ENCODE measurements at regions not wholly inside any gene's neighbourhood (a gene's known extent, or its start where the extent isn't known, plus 50 kb on each side); places are given as distances from the start of the nearest gene placed in this dataset.

DNA sequence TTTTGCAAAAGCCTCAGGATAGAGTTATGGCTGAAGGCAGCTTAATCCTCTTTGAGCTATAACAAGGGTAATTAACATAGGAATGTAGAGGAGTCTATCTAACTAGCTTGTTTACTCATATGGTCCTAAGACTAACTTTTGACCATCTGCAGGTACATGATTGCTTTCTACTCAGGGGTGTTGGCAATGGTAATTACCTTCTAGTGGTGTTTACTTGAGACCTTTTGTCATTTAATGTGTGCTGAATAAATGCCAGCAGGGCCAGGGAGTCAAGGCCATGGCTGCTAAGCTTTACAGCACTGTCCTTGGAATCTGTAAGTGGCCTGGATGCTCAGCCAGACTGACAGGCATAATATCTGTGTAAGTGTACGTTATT lies 1325.0 kb downstream of the XPNPEP1 start:
- DNase-seq: peak; percentile 51
- no peak overlapping the region for H3K27ac Mint-ChIP-seq
- H4K8ac ChIP-seq (replicated peaks; ENCODE audit: insufficient read length, low read depth, low read length): no peak overlapping the region
- no CpG with 5 or more reads among the region's 1 CpG for WGBS (ENCODE audit: extremely low coverage, insufficient read length, low lambda C conversion rate)
- H3K27me3 ChIP-seq (ENCODE audit: insufficient read depth, low read length): peaks cover 56% of the 10 kb centered on the region
- no peak overlapping the region for H2BK15ac ChIP-seq (ENCODE audit: low read depth, low read length)
- H3K56ac ChIP-seq (ENCODE audit: insufficient read length, low read depth, low read length): no peak overlapping the region
- H3K4me2 ChIP-seq (ENCODE audit: insufficient read depth, insufficient read length, low read length): no peak overlapping the region
- no peak overlapping the region for H3K23ac ChIP-seq (ENCODE audit: insufficient read length, low read depth, low read length)
- H3K18ac ChIP-seq (ENCODE audit: insufficient read length, low read depth, low read length): no peak overlapping the region
- H3K79me2 ChIP-seq (ENCODE audit: insufficient read depth, low read length): no peaks in the 10 kb centered on the region
- no peak overlapping the region for H3K14ac ChIP-seq (ENCODE audit: insufficient read depth, low read length)
- TF ChIP-seq, protein P1, sequence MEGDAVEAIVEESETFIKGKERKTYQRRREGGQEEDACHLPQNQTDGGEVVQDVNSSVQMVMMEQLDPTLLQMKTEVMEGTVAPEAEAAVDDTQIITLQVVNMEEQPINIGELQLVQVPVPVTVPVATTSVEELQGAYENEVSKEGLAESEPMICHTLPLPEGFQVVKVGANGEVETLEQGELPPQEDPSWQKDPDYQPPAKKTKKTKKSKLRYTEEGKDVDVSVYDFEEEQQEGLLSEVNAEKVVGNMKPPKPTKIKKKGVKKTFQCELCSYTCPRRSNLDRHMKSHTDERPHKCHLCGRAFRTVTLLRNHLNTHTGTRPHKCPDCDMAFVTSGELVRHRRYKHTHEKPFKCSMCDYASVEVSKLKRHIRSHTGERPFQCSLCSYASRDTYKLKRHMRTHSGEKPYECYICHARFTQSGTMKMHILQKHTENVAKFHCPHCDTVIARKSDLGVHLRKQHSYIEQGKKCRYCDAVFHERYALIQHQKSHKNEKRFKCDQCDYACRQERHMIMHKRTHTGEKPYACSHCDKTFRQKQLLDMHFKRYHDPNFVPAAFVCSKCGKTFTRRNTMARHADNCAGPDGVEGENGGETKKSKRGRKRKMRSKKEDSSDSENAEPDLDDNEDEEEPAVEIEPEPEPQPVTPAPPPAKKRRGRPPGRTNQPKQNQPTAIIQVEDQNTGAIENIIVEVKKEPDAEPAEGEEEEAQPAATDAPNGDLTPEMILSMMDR (conservative IDR thresholded peaks at IDR 0.05): no peak
- H2AK5ac ChIP-seq (ENCODE audit: insufficient read length, low read length): no peak overlapping the region
- H3K36me3 Mint-ChIP-seq (ENCODE audit: insufficient read depth in 1 of 3, low read depth in 3 of 3): peaks cover 0 to 3% (median 3%) of the 10 kb centered on the region in 3 experiments; a peak in 2 of 7 replicates
- no peak overlapping the region for H4K91ac ChIP-seq (ENCODE audit: insufficient read length, low read depth, low read length)
- peaks cover 0 to 5% of the 10 kb centered on the region in 2 experiments; a peak in 2 of 5 replicates for H3K9me3 Mint-ChIP-seq
- H3K9me3 ChIP-seq (ENCODE audit: control insufficient read depth, low read depth, low read length): no peaks in the 10 kb centered on the region
- no peak overlapping the region for H2BK20ac ChIP-seq (ENCODE audit: low read depth, low read length, poor library complexity, severe bottlenecking)
- peak overlapping the region in 1 of 2 experiments; percentile 4; a peak in 2 of 5 replicates for H3K4me3 Mint-ChIP-seq
- peaks cover 6% of the 10 kb centered on the region for H3K4me1 ChIP-seq (ENCODE audit: insufficient read depth, low read length)
- H3K9ac ChIP-seq (ENCODE audit: extremely low read depth, insufficient read length, low read length): no peak overlapping the region
- no peaks in the 10 kb centered on the region for H3K79me1 ChIP-seq (ENCODE audit: insufficient read depth, low read depth, low read length, poor library complexity, severe bottlenecking)
- H2BK12ac ChIP-seq (ENCODE audit: insufficient read length, low read depth, low read length): no peak overlapping the region
- H3T11ph ChIP-seq (ENCODE audit: low read length): no peak overlapping the region
- H4K5ac ChIP-seq (ENCODE audit: insufficient read length, low read depth, low read length): no peak overlapping the region
- peaks cover 72% of the 10 kb centered on the region for H3K27me3 Mint-ChIP-seq (ENCODE audit: low read depth)
- H2AFZ ChIP-seq (ENCODE audit: low read length): no peak overlapping the region
- H4K20me1 ChIP-seq (ENCODE audit: control insufficient read depth, insufficient read depth, insufficient read length): no peaks in the 10 kb centered on the region
- H2BK120ac ChIP-seq (ENCODE audit: low read depth, low read length, poor library complexity, severe bottlenecking): no peak overlapping the region
- peaks cover 40 to 47% of the 10 kb centered on the region in 2 experiments for H3K4me1 Mint-ChIP-seq
- no peak overlapping the region for H2BK5ac ChIP-seq (ENCODE audit: insufficient read length, low read length)
- no peaks in the 10 kb centered on the region for H3K23me2 ChIP-seq (ENCODE audit: insufficient read length, low read depth, low read length, poor library complexity, severe bottlenecking)
- H3K4ac ChIP-seq (ENCODE audit: low read depth, low read length): no peak overlapping the region
- no peak overlapping the region for H3K27ac ChIP-seq (ENCODE audit: insufficient read length, low read depth, low read length)

All from H9 (cell line).